Type B pancreatic cell (in vitro differentiated cells): ENCODE measurements at regions not wholly inside any gene's neighbourhood (a gene's known extent, or its start where the extent isn't known, plus 50 kb on each side); places are given as distances from the start of the nearest gene placed in this dataset.

Source experiments
- DNase-seq: peaks from one replicate; pipeline ENCODE4 v3.0.0; 2021; ENCODE audit warnings: mixed read lengths; ENCODE audit not compliant: unreplicated experiment; ENCODE audit errors: extremely low spot score
- H3K27ac Mint-ChIP-seq: 2 replicates; pipeline ENCODE4 v1.8.0; 2021; ENCODE audit warnings: mild to moderate bottlenecking, mixed read lengths
- H3K27me3 Mint-ChIP-seq: 2 replicates; pipeline ENCODE4 v1.8.0; 2021; ENCODE audit warnings: mixed read lengths
- H3K36me3 Mint-ChIP-seq: 2 replicates; pipeline ENCODE4 v1.8.0; 2021; ENCODE audit warnings: mixed read lengths
- H3K4me1 Mint-ChIP-seq: one replicate; pipeline ENCODE4 v1.8.0; 2021; ENCODE audit warnings: mixed read lengths; ENCODE audit not compliant: unreplicated experiment
- H3K4me3 Mint-ChIP-seq: 2 replicates; pipeline ENCODE4 v1.8.0; 2021; ENCODE audit warnings: mild to moderate bottlenecking, mixed read lengths
- H3K9me3 Mint-ChIP-seq: 2 replicates; pipeline ENCODE4 v1.8.0; 2021; ENCODE audit warnings: mixed read lengths
- TF ChIP-seq, protein P1 (sequence below): fragments of 200-600 bp; sonication (generic); conservative IDR thresholded peaks from 2 replicates; pipeline ENCODE4 v1.5.0; 2021; ENCODE audit warnings: antibody characterized with exemption, mild to moderate bottlenecking

DNA sequence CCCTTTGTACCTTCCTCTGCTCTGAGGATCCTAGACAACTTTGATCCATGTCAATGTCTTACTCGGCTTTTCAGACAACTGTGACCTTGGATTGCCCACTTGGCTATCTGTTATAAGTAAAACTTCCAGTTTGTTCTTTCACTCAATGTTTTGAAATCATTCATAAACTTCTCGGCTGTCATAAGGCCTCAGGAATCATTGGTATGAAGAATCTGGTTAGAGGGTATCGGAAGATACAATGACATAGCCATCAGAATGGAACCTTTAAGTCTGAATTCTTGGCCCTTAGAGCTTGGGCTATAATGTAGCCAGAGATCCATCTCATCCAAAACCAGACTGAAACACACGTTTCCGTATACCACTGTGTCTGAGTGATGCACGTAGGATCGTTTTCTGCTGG lies 59.0 kb upstream of the WDR1 start:
- H3K4me3 Mint-ChIP-seq: no peak overlapping the region
- H3K27me3 Mint-ChIP-seq: peaks cover 5% of the 10 kb centered on the region
- H3K9me3 Mint-ChIP-seq: no peaks in the 10 kb centered on the region
- H3K36me3 Mint-ChIP-seq: no peaks in the 10 kb centered on the region
- peaks cover 20% of the 10 kb centered on the region for H3K4me1 Mint-ChIP-seq
- H3K27ac Mint-ChIP-seq: no peak overlapping the region
- no peak for DNase-seq
- TF ChIP-seq, protein P1, sequence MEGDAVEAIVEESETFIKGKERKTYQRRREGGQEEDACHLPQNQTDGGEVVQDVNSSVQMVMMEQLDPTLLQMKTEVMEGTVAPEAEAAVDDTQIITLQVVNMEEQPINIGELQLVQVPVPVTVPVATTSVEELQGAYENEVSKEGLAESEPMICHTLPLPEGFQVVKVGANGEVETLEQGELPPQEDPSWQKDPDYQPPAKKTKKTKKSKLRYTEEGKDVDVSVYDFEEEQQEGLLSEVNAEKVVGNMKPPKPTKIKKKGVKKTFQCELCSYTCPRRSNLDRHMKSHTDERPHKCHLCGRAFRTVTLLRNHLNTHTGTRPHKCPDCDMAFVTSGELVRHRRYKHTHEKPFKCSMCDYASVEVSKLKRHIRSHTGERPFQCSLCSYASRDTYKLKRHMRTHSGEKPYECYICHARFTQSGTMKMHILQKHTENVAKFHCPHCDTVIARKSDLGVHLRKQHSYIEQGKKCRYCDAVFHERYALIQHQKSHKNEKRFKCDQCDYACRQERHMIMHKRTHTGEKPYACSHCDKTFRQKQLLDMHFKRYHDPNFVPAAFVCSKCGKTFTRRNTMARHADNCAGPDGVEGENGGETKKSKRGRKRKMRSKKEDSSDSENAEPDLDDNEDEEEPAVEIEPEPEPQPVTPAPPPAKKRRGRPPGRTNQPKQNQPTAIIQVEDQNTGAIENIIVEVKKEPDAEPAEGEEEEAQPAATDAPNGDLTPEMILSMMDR: no peak

DNA sequence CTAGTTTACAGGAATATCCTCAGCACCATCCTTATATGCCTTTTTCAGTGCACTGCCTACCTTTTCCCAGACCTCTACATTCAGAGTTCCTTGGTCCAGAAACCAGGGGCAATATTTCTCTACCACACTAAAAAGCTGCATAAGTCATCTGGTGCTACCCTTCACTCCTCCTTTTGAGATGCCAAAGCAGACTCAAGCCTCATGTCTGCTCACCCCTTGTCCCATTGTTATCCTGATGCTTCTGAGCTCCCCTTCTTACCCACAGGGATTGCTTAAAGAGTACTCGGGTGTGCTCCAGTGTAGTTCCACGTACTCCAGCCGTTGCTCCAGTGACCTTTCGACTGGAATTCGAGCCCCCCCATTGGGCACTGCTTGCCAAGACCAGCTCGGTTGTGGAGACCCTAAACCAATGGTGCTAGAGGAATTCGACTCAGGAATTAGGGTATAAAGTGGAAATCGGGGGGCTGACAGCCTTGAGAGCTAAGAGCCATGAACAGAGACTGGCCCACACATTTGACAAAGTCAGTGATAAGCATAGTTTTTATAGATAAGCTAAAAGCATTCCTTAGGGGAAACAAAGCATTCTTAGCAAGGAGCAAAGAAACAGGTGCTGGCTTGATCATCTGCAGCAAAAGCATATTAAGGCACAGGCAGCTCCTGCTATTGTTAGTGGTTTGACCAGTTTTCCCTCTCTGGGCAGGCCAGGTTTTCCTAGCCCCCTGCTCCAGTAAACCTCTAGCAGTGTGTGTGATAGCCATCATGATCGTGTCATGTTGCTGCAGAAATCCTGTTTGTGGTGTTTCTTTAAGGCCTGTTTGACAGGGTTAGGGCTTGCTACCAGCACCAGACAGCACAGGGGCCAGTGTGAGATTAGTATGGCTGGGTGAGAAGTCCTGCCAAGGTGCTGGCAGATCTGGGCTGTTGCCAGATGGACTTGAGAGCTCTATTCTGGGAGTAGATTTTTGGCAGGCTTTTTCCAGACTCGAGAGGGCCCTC lies 57.5 kb upstream of the WDR1 start:
- no peak for DNase-seq
- no peaks in the 10 kb centered on the region for H3K36me3 Mint-ChIP-seq

DNA sequence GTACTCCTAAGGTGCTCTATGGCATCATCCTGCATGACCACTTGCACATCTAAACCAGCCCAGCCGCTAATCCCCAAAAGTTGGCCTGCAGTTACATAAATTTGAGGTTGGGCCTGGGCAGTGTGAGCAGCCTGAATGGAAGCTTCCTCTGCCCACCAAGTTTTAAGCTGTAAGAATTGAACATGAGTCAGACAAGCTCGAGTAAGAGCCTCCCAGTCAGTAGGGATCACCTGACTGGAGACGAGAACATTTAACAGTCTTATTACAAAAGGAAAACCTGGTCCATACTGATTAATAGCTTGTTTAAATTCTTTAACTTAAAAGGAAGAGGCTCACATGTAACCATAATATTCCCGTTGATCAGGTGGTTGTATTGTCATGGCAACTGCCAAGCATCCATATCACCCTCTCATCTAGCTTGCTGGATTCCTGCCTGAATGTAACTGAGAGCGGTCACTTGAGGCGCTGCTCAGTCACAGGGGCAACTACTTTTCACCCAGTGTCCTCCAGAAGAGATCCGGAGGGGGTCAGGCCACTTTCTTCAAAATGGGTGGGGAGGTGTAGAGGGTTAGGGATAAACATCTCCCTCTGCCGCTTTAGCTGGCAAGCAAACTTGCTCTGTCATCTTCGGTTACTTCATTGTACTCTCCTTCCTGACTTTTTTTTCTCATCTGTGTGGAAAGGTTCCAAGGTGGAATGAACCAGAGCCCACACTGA lies 56.6 kb upstream of the WDR1 start:
- H3K27me3 Mint-ChIP-seq: no peaks in the 10 kb centered on the region
- H3K9me3 Mint-ChIP-seq: no peaks in the 10 kb centered on the region
- peak overlapping the region; percentile 63 for H3K27ac Mint-ChIP-seq
- no peaks in the 10 kb centered on the region for H3K36me3 Mint-ChIP-seq
- no peak for DNase-seq
- TF ChIP-seq, protein P1: no peak
- peaks cover 20% of the 10 kb centered on the region for H3K4me1 Mint-ChIP-seq
- H3K4me3 Mint-ChIP-seq: no peak overlapping the region

More for the DNA sequence above, 57.5 kb upstream of the WDR1 start:
- Mint-ChIP-seq H3K27me3 (no peaks in the 10 kb centered on the region), H3K4me3 (no peak overlapping the region), H3K9me3 (no peaks in the 10 kb centered on the region), H3K27ac (peak overlapping the region; percentile 68), H3K4me1 (peaks cover 20% of the 10 kb centered on the region)
- TF ChIP-seq, protein P1: no peak

DNA sequence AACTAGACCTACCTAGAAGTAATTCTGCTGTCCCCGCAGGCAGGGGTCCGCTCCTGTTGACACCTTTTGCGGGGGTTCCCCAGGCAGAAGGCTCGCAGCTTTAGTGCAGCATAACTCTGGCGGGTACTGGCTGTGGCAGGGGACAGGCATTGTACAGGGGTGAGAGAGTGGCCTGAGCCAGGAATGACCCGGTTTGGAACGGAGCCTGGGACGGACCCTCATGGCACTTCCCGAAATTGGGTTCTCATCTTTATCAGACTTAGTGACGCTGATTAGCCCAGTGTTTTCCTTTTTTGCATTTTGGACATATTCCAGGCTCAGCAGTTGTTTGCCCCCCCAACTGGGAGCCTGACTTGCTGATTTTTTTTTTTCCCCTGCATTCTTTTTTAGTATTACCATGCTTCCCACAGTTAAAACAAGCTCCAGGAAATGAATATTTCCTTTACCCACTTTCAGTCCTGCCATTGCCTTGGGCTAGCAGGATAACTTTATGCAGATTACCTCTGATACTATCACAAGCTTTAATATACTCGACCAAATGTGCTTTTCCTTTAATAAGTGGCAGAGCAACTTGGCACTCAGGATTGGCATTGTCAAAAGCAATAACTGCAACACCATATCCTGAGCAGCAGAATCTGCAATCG lies 55.8 kb upstream of the WDR1 start:
- H3K27ac Mint-ChIP-seq: no peak overlapping the region
- TF ChIP-seq, protein P1: no peak
- H3K27me3 Mint-ChIP-seq: no peaks in the 10 kb centered on the region
- H3K4me3 Mint-ChIP-seq: no peak overlapping the region
- peaks cover 20% of the 10 kb centered on the region for H3K4me1 Mint-ChIP-seq
- no peak for DNase-seq
- no peaks in the 10 kb centered on the region for H3K9me3 Mint-ChIP-seq
- no peaks in the 10 kb centered on the region for H3K36me3 Mint-ChIP-seq

DNA sequence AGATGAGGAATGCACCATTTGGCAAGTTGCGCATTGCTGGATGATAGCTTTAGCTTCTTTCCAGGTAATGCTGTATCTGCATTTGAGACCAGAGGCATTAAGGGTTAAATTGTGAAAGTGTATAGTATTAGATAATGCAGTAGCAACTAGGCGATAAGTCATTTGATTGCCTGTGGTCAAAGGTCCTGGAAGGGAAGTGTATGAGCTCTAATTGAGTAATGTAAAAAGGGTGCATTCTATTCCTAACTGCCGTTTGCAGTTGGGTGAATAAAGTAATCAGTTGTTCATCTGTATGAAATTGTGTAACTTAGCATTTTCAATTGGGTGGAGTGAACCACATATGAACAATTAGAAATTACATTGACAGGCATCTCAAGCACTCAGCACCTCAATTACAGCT lies 54.5 kb upstream of the WDR1 start:
- no peaks in the 10 kb centered on the region for H3K27me3 Mint-ChIP-seq
- H3K4me3 Mint-ChIP-seq: no peak overlapping the region

More for the DNA sequence above, 54.5 kb upstream of the WDR1 start:
- Mint-ChIP-seq H3K9me3 (no peaks in the 10 kb centered on the region), H3K36me3 (no peaks in the 10 kb centered on the region), H3K27ac (no peak overlapping the region), H3K4me1 (peaks cover 20% of the 10 kb centered on the region)
- DNase-seq: no peak
- TF ChIP-seq, protein P1: no peak
